WTC11 (cell line): ENCODE measurements at regions not wholly inside any gene's neighbourhood (a gene's known extent, or its start where the extent isn't known, plus 50 kb on each side); places are given as distances from the start of the nearest gene placed in this dataset.

Source experiments
- SP1 ChIP-seq: sonication (generic); formaldehyde crosslinking; conservative IDR thresholded peaks from 2 replicates; pipeline ENCODE4 v1.8.1; 2022; ENCODE audit warnings: missing genetic modification reagents
- TF ChIP-seq, protein P1 (sequence below): fragments of 200-600 bp; IDR thresholded peaks from 2 replicates; pipeline ENCODE4 v1.8.0; 2022; ENCODE audit warnings: antibody characterized with exemption

GRCh38 chr13:81350056-81350455 is 1009.1 kb upstream of the SPRY2 start:
- no peak for TF ChIP-seq SP1
- TF ChIP-seq, protein P1, sequence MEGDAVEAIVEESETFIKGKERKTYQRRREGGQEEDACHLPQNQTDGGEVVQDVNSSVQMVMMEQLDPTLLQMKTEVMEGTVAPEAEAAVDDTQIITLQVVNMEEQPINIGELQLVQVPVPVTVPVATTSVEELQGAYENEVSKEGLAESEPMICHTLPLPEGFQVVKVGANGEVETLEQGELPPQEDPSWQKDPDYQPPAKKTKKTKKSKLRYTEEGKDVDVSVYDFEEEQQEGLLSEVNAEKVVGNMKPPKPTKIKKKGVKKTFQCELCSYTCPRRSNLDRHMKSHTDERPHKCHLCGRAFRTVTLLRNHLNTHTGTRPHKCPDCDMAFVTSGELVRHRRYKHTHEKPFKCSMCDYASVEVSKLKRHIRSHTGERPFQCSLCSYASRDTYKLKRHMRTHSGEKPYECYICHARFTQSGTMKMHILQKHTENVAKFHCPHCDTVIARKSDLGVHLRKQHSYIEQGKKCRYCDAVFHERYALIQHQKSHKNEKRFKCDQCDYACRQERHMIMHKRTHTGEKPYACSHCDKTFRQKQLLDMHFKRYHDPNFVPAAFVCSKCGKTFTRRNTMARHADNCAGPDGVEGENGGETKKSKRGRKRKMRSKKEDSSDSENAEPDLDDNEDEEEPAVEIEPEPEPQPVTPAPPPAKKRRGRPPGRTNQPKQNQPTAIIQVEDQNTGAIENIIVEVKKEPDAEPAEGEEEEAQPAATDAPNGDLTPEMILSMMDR: no peak
